ENCODE measurements at regions not wholly inside any gene's neighbourhood (a gene's known extent, or its start where the extent isn't known, plus 50 kb on each side); places are given as distances from the start of the nearest gene placed in this dataset.

- no peak for TF ChIP-seq CTCF (IDR thresholded peaks at IDR 0.05)
- no peak for TF ChIP-seq POLR2A (IDR thresholded peaks at IDR 0.05; ENCODE audit: low read depth)
- TF ChIP-seq POLR2AphosphoS5 (IDR thresholded peaks at IDR 0.05) = no peak
Observed at GRCh38 chr20:52859156-52859876, 112.8 kb upstream of the TSHZ2 start.

Measured in esophagus muscularis mucosa (tissue), 3 donors.